T follicular helper cell (primary cell): ENCODE measurements at regions not wholly inside any gene's neighbourhood (a gene's known extent, or its start where the extent isn't known, plus 50 kb on each side); places are given as distances from the start of the nearest gene placed in this dataset.
"Not testable (repeated sequence)": the region's sequence is repeated elsewhere in the genome, so short reads cannot be mapped to it uniquely, and the experiment has no call there.

ENCODE experiments used
- DNase-seq: peaks from one replicate; pipeline ENCODE4 v3.0.0-alpha.2; 2020; ENCODE audit warnings: low read depth

GRCh38 chr7:140283472-140283871 lies 106.7 kb upstream of the KDM7A start:
- no peak for DNase-seq

- DNase-seq = no peak
Measured at GRCh38 chr7:140281960-140282359, 105.2 kb upstream of the KDM7A start.

GRCh38 chr7:140281255-140281654 lies 104.5 kb upstream of the KDM7A start:
- no peak for DNase-seq

DNA sequence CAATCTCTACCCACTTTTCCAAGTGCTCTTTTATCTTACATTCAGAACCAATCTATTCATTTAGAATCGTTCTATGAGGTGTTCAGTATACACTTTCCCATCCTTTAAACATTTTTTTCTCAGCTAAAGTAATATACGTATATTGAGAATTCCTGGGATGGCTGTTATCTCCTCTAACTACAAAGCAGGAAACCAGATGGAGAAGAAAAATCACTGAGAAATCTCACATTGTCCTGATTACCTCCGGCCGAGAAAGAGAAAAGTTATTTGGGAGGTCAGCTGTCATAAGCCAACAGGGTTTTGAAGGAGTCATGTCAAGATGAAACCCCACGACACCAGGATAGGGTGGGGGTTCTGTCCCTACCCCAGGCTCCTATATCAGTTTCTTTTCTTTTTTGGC lies 99.2 kb upstream of the KDM7A start:
- DNase-seq = no peak

GRCh38 chr7:140275069-140275965 lies 98.5 kb upstream of the KDM7A start:
- no peak for DNase-seq

DNA sequence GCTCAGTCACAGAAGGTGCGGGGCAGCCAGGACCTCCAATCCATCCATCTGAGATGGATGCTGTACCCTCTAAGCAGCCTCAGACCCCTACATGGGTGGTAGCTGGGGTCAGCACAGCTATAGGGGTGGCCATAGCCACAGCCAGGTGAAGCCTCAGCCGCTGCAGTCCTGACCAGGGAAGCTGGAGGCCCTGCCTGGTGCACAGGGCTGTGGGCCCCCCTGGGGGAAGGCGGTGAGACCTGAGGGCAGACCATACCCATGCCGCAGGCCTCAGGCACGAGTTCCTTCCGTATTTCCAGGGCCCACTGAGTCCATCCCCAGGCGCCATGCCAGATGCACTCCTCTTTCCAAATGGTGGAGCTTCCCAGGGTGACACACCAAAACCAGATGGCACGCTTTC lies 96.6 kb upstream of the KDM7A start:
- no peak for DNase-seq

GRCh38 chr7:140271643-140271968 lies 94.8 kb upstream of the KDM7A start:
- not testable (repeated sequence) for DNase-seq

DNA sequence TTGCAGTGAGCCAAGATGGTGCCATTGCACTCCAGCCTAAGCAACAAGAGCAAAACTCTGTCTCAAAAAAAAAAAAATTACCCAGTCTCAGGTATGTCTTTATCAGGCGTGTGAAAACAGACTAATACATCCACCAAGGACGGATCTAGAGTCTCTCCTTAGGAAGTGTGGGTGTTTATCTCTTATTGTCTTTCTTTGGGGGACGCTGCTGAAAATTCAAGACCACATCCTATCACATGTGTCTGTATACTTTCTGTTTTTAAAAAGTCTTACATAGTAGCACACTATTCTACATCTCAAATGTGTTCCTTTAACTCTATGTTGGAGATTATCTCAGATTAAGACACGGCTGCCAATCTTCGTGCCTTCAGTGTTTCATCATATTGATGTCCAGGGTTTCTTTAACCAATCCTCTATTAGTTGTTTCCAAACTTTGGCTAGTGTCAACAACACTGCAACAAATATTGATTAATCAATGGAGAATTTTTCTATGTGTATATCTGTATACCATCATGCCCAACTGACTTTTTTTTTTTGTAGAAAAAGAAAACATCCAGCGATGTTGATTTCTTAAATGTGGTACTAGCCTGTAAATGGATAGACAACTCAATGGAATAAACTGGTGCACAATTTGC lies 92.3 kb upstream of the KDM7A start:
- no peak for DNase-seq

DNA sequence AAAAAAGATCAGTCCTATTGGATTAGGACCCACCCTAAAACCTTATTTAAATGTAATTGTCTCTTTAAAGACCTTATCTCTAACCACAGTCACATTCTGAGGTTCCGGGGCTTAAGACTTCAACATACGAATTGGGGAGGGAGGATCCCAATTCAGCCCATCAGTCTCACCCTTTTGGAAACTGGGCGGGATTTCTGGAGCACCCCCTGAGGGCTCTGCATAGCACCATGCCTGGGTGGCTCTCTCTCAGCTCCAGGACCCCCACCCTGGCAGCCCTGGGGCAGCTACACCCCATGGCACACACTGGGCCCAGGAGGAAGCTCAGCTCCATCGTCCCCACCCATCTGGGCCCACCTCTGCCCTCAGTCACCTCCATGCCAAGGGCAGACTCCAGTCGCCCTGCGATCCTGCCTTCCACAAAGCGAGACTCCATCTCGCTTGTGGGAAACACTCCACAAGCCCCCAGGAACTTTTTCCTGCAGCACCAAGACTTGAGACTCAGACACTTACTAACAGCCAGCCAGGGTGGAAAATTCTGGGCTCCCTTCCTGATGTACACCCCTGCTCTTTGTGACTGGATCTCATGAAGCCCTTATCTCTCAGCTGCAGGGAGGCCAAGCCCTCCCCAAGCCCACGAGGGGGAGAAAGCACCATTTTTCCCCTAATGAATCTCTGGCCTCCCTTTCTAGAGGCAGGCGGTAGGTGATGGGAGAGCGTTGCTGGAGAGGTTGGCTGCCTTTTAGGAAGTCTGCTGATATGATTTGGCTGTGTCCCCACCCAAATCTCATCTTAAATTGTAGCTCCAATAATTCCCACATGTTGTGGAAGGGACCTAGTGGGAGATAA lies 90.8 kb upstream of the KDM7A start:
- DNase-seq = no peak

DNA sequence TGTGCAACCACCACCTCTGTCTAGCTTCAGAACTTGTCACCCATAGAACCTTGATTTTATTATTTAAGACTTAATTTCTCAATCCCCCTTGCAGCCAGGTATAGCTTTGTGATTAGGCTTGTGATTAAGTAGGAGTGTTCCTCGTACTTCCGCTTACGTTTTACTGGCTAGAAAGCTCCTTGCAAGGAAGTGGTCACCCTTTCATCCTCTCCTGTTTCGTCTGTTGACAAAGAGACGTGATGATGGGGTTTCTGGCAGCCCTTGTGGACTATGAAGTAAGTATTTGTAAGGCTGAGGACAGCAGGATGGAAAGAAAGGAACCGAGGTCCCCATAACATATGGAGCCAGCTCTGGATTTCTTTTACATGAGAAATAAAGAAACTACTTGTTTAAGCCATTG lies 86.5 kb upstream of the KDM7A start:
- DNase-seq = peak; percentile 18

GRCh38 chr7:140262242-140262903 lies 85.6 kb upstream of the KDM7A start:
- DNase-seq = no peak

- no peak for DNase-seq
Measured at GRCh38 chr7:140261522-140261921, 84.7 kb upstream of the KDM7A start.

DNA sequence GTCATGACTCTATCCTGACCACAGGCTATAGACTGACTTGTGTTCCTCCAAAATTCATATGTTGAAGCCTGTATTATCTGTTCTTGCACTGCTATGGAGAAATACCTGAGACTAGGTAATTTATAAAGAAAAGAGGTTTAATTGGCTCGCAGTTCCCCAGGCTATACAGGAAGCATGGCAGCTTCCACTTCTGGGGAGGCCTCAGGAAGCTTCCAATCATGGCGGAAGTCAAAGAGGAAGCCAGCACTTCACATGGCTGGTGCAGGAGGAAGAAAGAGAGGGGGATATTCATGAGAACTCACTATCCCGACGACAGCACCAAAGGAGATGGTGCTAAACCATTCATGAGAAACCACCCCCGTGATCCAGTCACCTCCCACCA lies 84.3 kb upstream of the KDM7A start:
- no peak for DNase-seq

GRCh38 chr7:140260352-140261104 lies 83.7 kb upstream of the KDM7A start:
- DNase-seq = no peak

DNA sequence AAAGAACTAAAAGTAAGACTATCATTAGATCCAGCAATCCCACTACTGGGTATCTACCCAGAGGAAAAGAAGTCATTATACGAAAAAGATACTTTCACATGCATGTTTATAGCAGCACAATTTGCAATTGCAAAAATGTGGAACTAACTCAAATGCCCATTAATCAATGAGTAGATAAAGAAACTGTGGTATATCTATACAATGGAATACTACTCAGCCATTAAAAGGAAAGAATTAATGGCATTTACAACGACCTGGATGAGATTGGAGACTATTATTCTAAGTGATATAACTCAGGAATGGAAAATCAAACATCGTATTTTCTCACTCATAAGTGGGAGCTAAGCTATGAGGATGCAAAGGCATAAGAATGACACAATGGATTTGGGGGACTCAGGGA lies 80.5 kb upstream of the KDM7A start:
- DNase-seq = not testable (repeated sequence)

DNA sequence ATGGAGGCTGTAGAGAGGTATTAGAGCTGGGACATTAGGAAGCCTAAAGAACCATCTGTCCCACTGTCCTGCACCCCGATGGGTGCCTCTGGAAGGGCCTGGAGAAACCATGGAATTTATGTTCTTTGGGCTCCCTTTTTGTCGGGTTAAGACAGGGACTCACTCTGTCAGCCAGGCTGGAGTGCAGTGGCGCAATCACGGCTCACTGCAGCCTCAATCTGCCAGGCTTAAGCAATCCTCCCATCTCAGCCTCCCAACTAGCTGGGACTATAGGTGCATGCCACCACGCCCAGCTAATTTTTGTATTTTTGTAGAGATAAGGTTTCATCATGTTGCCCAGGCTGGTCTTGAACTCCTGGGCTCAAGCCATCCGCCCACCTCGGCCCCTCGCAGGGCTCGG lies 78.2 kb upstream of the KDM7A start:
- not testable (repeated sequence) for DNase-seq

- DNase-seq = no peak
Measured at GRCh38 chr7:140249036-140249806, 72.4 kb upstream of the KDM7A start.

DNA sequence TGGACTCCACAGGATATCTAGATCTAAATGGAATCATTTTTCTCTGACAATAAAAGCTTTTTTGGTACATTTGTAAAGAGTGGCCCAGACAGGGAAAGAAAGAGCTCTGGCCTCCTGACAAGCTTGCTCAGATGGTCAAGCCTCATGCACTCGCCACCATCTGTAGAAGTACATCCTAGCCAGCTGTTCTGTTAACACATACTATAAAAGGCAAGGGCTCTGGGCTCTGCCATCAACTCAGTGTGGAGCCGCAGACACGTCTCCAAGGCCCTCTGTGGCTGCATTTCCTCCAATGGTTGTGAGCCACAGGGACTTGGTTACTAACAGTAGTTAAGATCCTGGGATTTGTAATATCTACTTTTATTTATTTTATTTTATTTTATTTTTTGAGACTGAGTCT lies 70.8 kb upstream of the KDM7A start:
- no peak for DNase-seq

- no peak for DNase-seq
Measured at GRCh38 chr7:140245611-140246105, 68.9 kb upstream of the KDM7A start.
